Sigmoid colon (tissue), 6 donors: ENCODE measurements at regions not wholly inside any gene's neighbourhood (a gene's known extent, or its start where the extent isn't known, plus 50 kb on each side); places are given as distances from the start of the nearest gene placed in this dataset.

Experiments
- DNase-seq: peaks from one replicate; pipeline ENCODE4 v3.0.0-alpha.2; 2019
- H3K27ac ChIP-seq, 4 donors: fragments of 200-600 bp; sonication (generic); one replicate each; pipeline ENCODE4 v1.5.1; 2016 to 2019; ENCODE audit warnings: mild to moderate bottlenecking in 1 of 4
- H3K27me3 ChIP-seq, 3 donors: fragments of 200-600 bp; sonication (generic); one replicate each; pipeline ENCODE4 v1.5.1; 2019; ENCODE audit warnings: mild to moderate bottlenecking in 1 of 3
- H3K36me3 ChIP-seq, 4 donors: fragments of 200-600 bp; sonication (generic); one replicate each; pipeline ENCODE4 v1.5.1; 2016 to 2019
- H3K4me1 ChIP-seq, 4 donors: fragments of 200-600 bp; sonication (generic); one replicate each; pipeline ENCODE4 v1.5.1; 2017 to 2019
- H3K4me3 ChIP-seq, 4 donors: fragments of 200-600 bp; sonication (generic); one replicate each; pipeline ENCODE4 v1.5.1; 2017 to 2019; ENCODE audit warnings: mild to moderate bottlenecking in 2 of 4, moderate library complexity in 1 of 4
- H3K9me3 ChIP-seq, 4 donors: fragments of 200-600 bp in 3 of 4; sonication (generic) in 3 of 4; one replicate each; pipeline versions ENCODE4 v1.5.1 to v1.6.1; 2013 to 2019
- EP300 ChIP-seq, 4 donors: sonication (generic); formaldehyde crosslinking; IDR thresholded peaks; one replicate each; pipeline ENCODE4 v1.6.1; 2017; ENCODE audit warnings: antibody characterized with exemption in 4 of 4
- POLR2A ChIP-seq, 2 donors: fragments of 450-650 bp; IDR thresholded peaks; one replicate each; pipeline ENCODE4 v1.6.1; 2016; ENCODE audit warnings: antibody characterized with exemption in 2 of 2, mild to moderate bottlenecking in 2 of 2, moderate library complexity in 2 of 2
- POLR2AphosphoS5 ChIP-seq, 4 donors: sonication (generic); formaldehyde crosslinking; IDR thresholded peaks; one replicate each; pipeline ENCODE4 v1.6.1; 2017; ENCODE audit warnings: antibody characterized with exemption in 4 of 4
- WGBS, 2 donors: extraction: QIAGEN DNeasy Blood & Tissue Kit; methylation state at CpG; one replicate each; pipeline ENCODE4 v1.1.7; 2013; 5-methylcytosine and 5-hydroxymethylcytosine counted together
- intact Hi-C: fragments of 100-400 bp; cut with DNase I; formaldehyde crosslinking; loops from one replicate; pipeline ENCODE4 v1.15.1; 2023
- TF ChIP-seq, protein P1 (sequence below), 4 experiments: fragments of 450-650 bp in 3 of 4; fragments of 200-600 bp in 1 of 4; IDR thresholded peaks; one replicate each; pipeline ENCODE4 v1.5.1; 2016 to 2019; ENCODE audit warnings: antibody characterized with exemption in 4 of 4, mild to moderate bottlenecking in 3 of 4, moderate library complexity in 2 of 4
- donor health status: healthy with polysubstance abuse.
- donor health status: healthy.

DNA sequence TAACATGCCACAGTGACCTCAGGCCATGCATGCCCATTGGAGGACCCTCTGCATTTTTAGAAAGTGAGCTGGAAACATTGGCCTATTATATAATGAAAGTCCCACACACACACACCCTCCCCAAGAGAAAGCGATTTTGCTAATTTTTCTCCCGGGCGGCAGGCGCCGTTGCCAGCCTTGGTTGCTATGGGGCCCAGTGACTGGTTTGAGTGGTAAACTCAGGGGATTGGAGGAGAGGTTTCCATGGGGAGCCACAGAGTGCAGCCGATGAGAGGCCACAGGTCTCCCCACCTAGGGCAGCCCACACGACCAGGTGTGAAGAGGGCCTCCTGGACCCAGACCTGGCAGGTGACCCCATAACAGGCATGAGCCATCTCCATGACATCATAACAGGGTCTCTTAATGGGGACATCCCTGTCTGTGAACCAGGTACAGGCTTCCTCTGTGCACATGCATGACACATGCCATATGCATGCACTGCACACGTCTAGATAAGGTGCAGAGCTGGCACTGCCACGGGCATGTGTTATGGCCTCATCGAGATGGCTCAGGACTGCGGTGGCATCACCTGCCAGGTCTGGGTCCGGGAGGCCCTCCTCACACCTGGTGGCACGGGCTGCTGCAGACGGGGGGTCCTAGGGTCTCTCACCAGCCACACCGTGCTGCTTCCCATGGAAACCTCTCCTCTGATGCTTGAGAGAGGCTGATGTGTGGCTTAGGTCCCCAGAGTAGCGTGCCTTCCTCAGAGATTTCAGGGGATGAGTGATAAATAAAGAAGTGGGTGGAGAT lies 144.1 kb downstream of the RBFOX3 start:
- DNase-seq = no peak
- no peaks in the 10 kb centered on the region for H3K9me3 ChIP-seq
- intact Hi-C loops = no loop called here
- H3K27ac ChIP-seq = no peak overlapping the region
- H3K36me3 ChIP-seq = peaks cover 0 to 11% (median 0%) of the 10 kb centered on the region in 4 donors
- no peaks in the 10 kb centered on the region for H3K27me3 ChIP-seq
- WGBS, 2 donors = 78 to 88% methylated on average over 16 of the region's 16 CpGs
- H3K4me3 ChIP-seq = no peak overlapping the region
- H3K4me1 ChIP-seq = peaks cover 0 to 17% (median 8%) of the 10 kb centered on the region in 4 donors
- no peak for TF ChIP-seq EP300 (IDR thresholded peaks at IDR 0.05)
- TF ChIP-seq POLR2A (IDR thresholded peaks at IDR 0.05) = no peak
- TF ChIP-seq POLR2AphosphoS5 (IDR thresholded peaks at IDR 0.05) = no peak
- TF ChIP-seq, protein P1, sequence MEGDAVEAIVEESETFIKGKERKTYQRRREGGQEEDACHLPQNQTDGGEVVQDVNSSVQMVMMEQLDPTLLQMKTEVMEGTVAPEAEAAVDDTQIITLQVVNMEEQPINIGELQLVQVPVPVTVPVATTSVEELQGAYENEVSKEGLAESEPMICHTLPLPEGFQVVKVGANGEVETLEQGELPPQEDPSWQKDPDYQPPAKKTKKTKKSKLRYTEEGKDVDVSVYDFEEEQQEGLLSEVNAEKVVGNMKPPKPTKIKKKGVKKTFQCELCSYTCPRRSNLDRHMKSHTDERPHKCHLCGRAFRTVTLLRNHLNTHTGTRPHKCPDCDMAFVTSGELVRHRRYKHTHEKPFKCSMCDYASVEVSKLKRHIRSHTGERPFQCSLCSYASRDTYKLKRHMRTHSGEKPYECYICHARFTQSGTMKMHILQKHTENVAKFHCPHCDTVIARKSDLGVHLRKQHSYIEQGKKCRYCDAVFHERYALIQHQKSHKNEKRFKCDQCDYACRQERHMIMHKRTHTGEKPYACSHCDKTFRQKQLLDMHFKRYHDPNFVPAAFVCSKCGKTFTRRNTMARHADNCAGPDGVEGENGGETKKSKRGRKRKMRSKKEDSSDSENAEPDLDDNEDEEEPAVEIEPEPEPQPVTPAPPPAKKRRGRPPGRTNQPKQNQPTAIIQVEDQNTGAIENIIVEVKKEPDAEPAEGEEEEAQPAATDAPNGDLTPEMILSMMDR (IDR thresholded peaks at IDR 0.05) = no peak

GRCh38 chr17:79465681-79466025 lies 145.2 kb downstream of the RBFOX3 start:
- H3K27ac ChIP-seq = no peak overlapping the region
- TF ChIP-seq, protein P1 (IDR thresholded peaks at IDR 0.05) = no peak
- no peak for TF ChIP-seq POLR2AphosphoS5 (IDR thresholded peaks at IDR 0.05)
- no peak for TF ChIP-seq POLR2A (IDR thresholded peaks at IDR 0.05)
- TF ChIP-seq EP300 (IDR thresholded peaks at IDR 0.05) = no peak
- H3K36me3 ChIP-seq = peaks cover 0 to 11% (median 0%) of the 10 kb centered on the region in 4 donors
- intact Hi-C loops = no loop called here
- no peaks in the 10 kb centered on the region for H3K9me3 ChIP-seq
- no peak overlapping the region for H3K4me3 ChIP-seq
- 63 to 68% methylated on average over 14 of the region's 14 CpGs for WGBS, 2 donors
- no peak for DNase-seq
- no peaks in the 10 kb centered on the region for H3K27me3 ChIP-seq
- H3K4me1 ChIP-seq = peaks cover 0 to 17% (median 10%) of the 10 kb centered on the region in 4 donors

GRCh38 chr17:79465011-79465680 lies 145.7 kb downstream of the RBFOX3 start:
- WGBS, 2 donors = 50 to 59% methylated on average over 25 of the region's 25 CpGs
- H3K27me3 ChIP-seq = no peaks in the 10 kb centered on the region

DNA sequence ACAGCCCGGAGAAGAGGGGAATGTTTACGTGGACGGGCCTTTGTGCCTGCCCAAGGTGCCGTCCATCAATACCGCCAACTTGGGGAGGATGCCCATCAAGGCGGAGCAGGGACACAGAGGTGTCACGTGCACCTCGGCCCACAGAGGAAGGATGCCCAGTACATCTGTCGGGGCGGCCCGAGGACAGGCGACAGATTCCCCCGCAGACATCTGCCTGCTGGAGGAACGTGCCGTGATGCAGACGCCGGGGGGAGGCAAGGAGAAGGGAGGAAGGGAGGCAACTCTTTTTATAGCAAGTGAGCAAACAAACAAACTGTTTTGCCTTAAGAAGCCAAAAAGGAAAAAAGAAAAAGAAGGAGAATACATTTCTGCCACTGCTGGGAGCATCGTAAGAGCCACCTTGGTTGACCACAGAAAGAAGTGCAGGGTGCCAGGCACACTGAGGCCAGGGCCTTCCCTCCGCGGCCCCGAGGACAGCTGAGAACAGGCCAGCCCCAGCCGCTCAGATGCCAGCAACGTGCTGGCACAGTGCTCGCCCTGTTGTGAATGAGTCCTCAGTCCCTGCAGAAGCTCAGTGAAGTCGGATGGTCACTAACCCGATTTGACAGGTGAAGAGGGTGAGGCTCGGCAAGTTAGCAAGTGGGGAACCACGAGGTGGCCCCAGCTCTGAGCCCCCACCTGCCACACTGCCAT lies 146.4 kb downstream of the RBFOX3 start:
- intact Hi-C loops = no loop called here
- H3K4me3 ChIP-seq = no peak overlapping the region
- H3K27ac ChIP-seq = no peak overlapping the region
- peaks cover 0 to 17% (median 10%) of the 10 kb centered on the region in 4 donors for H3K4me1 ChIP-seq
- DNase-seq = no peak
- H3K36me3 ChIP-seq = no peaks in the 10 kb centered on the region
- TF ChIP-seq POLR2AphosphoS5 (IDR thresholded peaks at IDR 0.05) (no peak), EP300 (IDR thresholded peaks at IDR 0.05) (no peak), POLR2A (IDR thresholded peaks at IDR 0.05) (no peak)
- TF ChIP-seq, protein P1 (IDR thresholded peaks at IDR 0.05) = no peak
- H3K9me3 ChIP-seq = no peaks in the 10 kb centered on the region
- WGBS, 2 donors = 75% methylated on average over 28 of the region's 28 CpGs
- no peaks in the 10 kb centered on the region for H3K27me3 ChIP-seq

More at GRCh38 chr17:79465011-79465680, 145.7 kb downstream of the RBFOX3 start:
- DNase-seq = no peak
- Histone ChIP-seq H3K9me3 (no peaks in the 10 kb centered on the region), H3K36me3 (peaks cover 0 to 6% (median 0%) of the 10 kb centered on the region in 4 donors), H3K27ac (no peak overlapping the region), H3K4me1 (peaks cover 0 to 17% (median 10%) of the 10 kb centered on the region in 4 donors), H3K4me3 (no peak overlapping the region)
- TF ChIP-seq POLR2AphosphoS5 (IDR thresholded peaks at IDR 0.05) = no peak
- TF ChIP-seq, protein P1 (IDR thresholded peaks at IDR 0.05) = no peak
- no peak for TF ChIP-seq POLR2A (IDR thresholded peaks at IDR 0.05)
- TF ChIP-seq EP300 (IDR thresholded peaks at IDR 0.05) = no peak
- intact Hi-C loops = no loop called here
